BLaER1 treated with 17β-estradiol and CSF1 and Interleukin-3, amounts not matched to agents 10 nM and 100 nM (cell line): ENCODE measurements at regions not wholly inside any gene's neighbourhood (a gene's known extent, or its start where the extent isn't known, plus 50 kb on each side); places are given as distances from the start of the nearest gene placed in this dataset.

ENCODE experiments used
- H3K27ac ChIP-seq, 11 experiments: shearing (Covaris generic); formaldehyde crosslinking; 2 replicates each; pipeline ENCODE4 v1.8.1; 2022
- H3K27me3 ChIP-seq, 11 experiments: shearing (Covaris generic); formaldehyde crosslinking; 2 replicates each; pipeline ENCODE4 v1.8.1; 2022
- H3K36me3 ChIP-seq, 11 experiments: shearing (Covaris generic); formaldehyde crosslinking; 2 replicates each; pipeline ENCODE4 v1.8.1; 2022
- H3K4me1 ChIP-seq, 10 experiments: shearing (Covaris generic); formaldehyde crosslinking; 2 replicates each; pipeline ENCODE4 v1.8.1; 2022
- H3K4me2 ChIP-seq, 11 experiments: shearing (Covaris generic); formaldehyde crosslinking; 2 replicates each; pipeline ENCODE4 v1.8.1; 2022
- H3K4me3 ChIP-seq, 10 experiments: shearing (Covaris generic); formaldehyde crosslinking; 2 replicates each; pipeline ENCODE4 v1.8.1; 2022
- H3K9ac ChIP-seq, 11 experiments: shearing (Covaris generic); formaldehyde crosslinking; 2 replicates each; pipeline ENCODE4 v1.8.1; 2022
- H3K9me3 ChIP-seq, 11 experiments: shearing (Covaris generic); formaldehyde crosslinking; replicated peaks in 1 of 11; 2 replicates each; pipeline ENCODE4 v1.8.1; 2022
- H4K20me1 ChIP-seq, 11 experiments: shearing (Covaris generic); formaldehyde crosslinking; 2 replicates each; pipeline ENCODE4 v1.8.1; 2022
- Cebpa-rat ChIP-seq, 11 experiments: shearing (Covaris generic); IDR thresholded peaks; 2 replicates each; pipeline ENCODE4 v1.8.1; 2022

GRCh38 chr18:76640438-76640837 is 145.4 kb upstream of the ZNF516 start:
- Histone ChIP-seq H3K4me3 (no peak overlapping the region), H4K20me1 (no peaks in the 10 kb centered on the region), H3K27ac (no peak overlapping the region), H3K36me3 (no peaks in the 10 kb centered on the region), H3K27me3 (no peaks in the 10 kb centered on the region), H3K9ac (no peak overlapping the region), H3K4me1 (peaks cover 0 to 7% (median 0%) of the 10 kb centered on the region in 10 experiments; a peak in 3 of 20 replicates), H3K4me2 (no peak overlapping the region), H3K9me3 (peaks cover 0 to 5% (median 0%) of the 10 kb centered on the region in 11 experiments; a peak in 1 of 22 replicates)
- TF ChIP-seq Cebpa-rat (IDR thresholded peaks at IDR 0.05): no peak

DNA sequence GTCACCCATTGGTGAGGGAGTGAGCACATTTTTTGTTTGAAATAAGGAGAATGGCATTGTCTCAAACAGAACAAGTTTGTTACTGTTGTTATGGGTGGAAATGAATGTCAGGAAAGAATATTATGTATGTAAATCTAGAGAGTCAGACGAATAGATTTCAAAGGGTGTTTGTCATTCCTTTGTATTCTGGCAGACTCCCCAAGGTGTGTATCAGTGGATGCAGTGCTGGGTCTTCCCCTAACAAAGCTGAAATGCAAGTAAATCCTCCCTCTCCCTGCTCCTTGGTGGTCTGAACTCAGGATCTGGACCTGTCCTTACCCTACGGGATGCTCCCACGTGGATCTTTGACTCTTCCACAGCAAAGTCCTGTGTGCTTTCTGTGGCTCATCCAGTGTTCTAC is 139.5 kb upstream of the ZNF516 start:
- no peak for TF ChIP-seq Cebpa-rat (IDR thresholded peaks at IDR 0.05)
- Histone ChIP-seq H3K4me2 (no peak overlapping the region), H3K27ac (no peak overlapping the region), H3K36me3 (no peaks in the 10 kb centered on the region), H4K20me1 (no peaks in the 10 kb centered on the region), H3K4me1 (peaks cover 0 to 7% (median 0%) of the 10 kb centered on the region in 10 experiments; a peak in 3 of 20 replicates), H3K9me3 (no peaks in the 10 kb centered on the region; a peak in 1 of 22 replicates), H3K4me3 (no peak overlapping the region), H3K27me3 (no peaks in the 10 kb centered on the region), H3K9ac (no peak overlapping the region)

- no peak overlapping the region for H3K9ac ChIP-seq
- no peak for TF ChIP-seq Cebpa-rat (IDR thresholded peaks at IDR 0.05)
- no peaks in the 10 kb centered on the region for H3K27me3 ChIP-seq
- no peak overlapping the region for H3K4me3 ChIP-seq
- no peak overlapping the region for H3K4me2 ChIP-seq
- no peak overlapping the region for H3K27ac ChIP-seq
- no peaks in the 10 kb centered on the region for H3K36me3 ChIP-seq
- H3K9me3 ChIP-seq: no peaks in the 10 kb centered on the region; a peak in 1 of 22 replicates
- no peaks in the 10 kb centered on the region for H4K20me1 ChIP-seq
- peaks cover 0 to 4% (median 0%) of the 10 kb centered on the region in 10 experiments; a peak in 3 of 20 replicates for H3K4me1 ChIP-seq
Measured at GRCh38 chr18:76633588-76634269, 138.7 kb upstream of the ZNF516 start.

- H4K20me1 ChIP-seq: no peaks in the 10 kb centered on the region
- H3K4me3 ChIP-seq: no peak overlapping the region
- H3K4me1 ChIP-seq: peaks cover 0 to 4% (median 0%) of the 10 kb centered on the region in 10 experiments; a peak in 1 of 20 replicates
- H3K9ac ChIP-seq: no peak overlapping the region
- H3K4me2 ChIP-seq: no peak overlapping the region
- no peaks in the 10 kb centered on the region for H3K36me3 ChIP-seq
- TF ChIP-seq Cebpa-rat (IDR thresholded peaks at IDR 0.05): no peak
- no peak overlapping the region for H3K27ac ChIP-seq
- no peaks in the 10 kb centered on the region; a peak in 1 of 22 replicates for H3K9me3 ChIP-seq
- H3K27me3 ChIP-seq: no peaks in the 10 kb centered on the region
Measured at GRCh38 chr18:76627444-76627843, 132.4 kb upstream of the ZNF516 start.

GRCh38 chr18:76626991-76627390 is 131.9 kb upstream of the ZNF516 start:
- Histone ChIP-seq H3K27me3 (no peaks in the 10 kb centered on the region), H3K9ac (no peak overlapping the region), H3K36me3 (no peaks in the 10 kb centered on the region), H3K4me1 (peaks cover under 1 to 8% (median 2%) of the 10 kb centered on the region in 10 experiments; a peak in 15 of 20 replicates), H3K9me3 (no peaks in the 10 kb centered on the region), H3K27ac (no peak overlapping the region), H3K4me3 (no peak overlapping the region), H4K20me1 (no peaks in the 10 kb centered on the region), H3K4me2 (no peak overlapping the region)
- no peak for TF ChIP-seq Cebpa-rat (IDR thresholded peaks at IDR 0.05)

- no peak overlapping the region for H3K9ac ChIP-seq
- H4K20me1 ChIP-seq: no peaks in the 10 kb centered on the region
- H3K36me3 ChIP-seq: no peaks in the 10 kb centered on the region
- peaks cover 9 to 29% (median 17%) of the 10 kb centered on the region in 10 experiments; a peak in 19 of 20 replicates for H3K4me1 ChIP-seq
- no peak overlapping the region for H3K27ac ChIP-seq
- H3K4me2 ChIP-seq: no peak overlapping the region
- H3K9me3 ChIP-seq: no peaks in the 10 kb centered on the region
- no peak for TF ChIP-seq Cebpa-rat (IDR thresholded peaks at IDR 0.05)
- H3K27me3 ChIP-seq: no peaks in the 10 kb centered on the region
- no peak overlapping the region for H3K4me3 ChIP-seq
Measured at GRCh38 chr18:76622651-76623050, 127.6 kb upstream of the ZNF516 start.

DNA sequence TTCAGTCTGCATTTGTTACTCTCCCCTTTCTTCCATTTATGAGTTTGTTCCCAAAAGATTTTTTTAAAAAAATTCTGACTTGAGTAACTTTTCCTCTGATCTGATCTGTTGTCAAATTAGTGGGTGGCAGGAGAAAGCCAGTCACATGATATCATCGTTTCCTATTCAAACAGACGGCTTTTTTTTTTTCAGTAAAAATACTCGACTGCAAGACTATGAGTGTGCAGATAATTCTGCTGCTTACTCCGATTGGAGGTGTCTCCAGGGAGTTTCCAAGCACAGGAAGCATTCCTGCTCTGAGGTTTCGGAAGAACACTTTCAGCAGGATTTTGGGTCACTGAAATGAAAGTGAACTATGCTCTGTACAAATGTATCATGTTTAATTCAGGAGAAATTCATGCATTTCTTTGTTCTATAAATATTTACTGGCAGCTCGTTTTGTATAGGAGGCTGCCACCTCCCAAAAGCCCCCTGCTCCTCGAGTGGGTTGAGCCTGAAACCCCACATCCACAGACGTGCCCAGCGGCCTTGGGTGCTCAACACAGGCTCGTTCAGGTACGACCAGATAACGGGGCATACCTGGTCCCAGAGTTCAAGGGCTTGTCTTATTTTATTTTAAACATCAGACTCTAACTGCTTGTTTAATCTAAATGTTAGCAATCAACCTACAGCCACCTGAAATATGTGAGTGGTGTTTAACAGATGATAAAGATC is 126.9 kb upstream of the ZNF516 start:
- Histone ChIP-seq H3K4me3 (no peak overlapping the region), H3K9ac (no peak overlapping the region)

DNA sequence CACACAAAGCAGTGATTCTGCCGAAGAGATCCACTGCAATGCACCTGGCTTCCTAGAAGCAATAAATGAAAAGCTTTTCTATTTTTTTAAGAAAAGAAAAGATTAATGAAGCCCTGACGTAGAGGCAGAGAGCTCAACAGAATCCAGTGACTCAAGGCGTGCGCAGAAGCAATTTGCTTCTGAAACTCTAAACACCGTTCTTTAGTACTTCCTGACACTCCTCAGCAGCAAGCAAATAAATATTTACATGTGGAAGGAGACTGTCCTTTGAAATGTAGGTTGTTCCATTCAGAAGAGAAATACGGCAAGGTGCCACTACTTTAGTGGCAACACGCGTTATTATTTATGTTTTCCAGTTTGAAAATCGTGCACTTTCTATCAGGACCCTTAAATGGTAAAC is 126.2 kb upstream of the ZNF516 start:
- no peak overlapping the region for H3K9ac ChIP-seq
- no peaks in the 10 kb centered on the region for H3K27me3 ChIP-seq
- H3K27ac ChIP-seq: no peak overlapping the region
- H4K20me1 ChIP-seq: no peaks in the 10 kb centered on the region
- peaks cover 9 to 25% (median 17%) of the 10 kb centered on the region in 10 experiments; a peak in 19 of 20 replicates for H3K4me1 ChIP-seq
- no peaks in the 10 kb centered on the region for H3K36me3 ChIP-seq
- H3K9me3 ChIP-seq: no peaks in the 10 kb centered on the region
- H3K4me3 ChIP-seq: no peak overlapping the region
- TF ChIP-seq Cebpa-rat (IDR thresholded peaks at IDR 0.05): no peak
- peak overlapping the region; percentile 9 to 70 (median 52); a peak in 12 of 22 replicates for H3K4me2 ChIP-seq

More for the DNA sequence above, 126.9 kb upstream of the ZNF516 start:
- peak overlapping the region; percentile 9 to 70 (median 52); a peak in 20 of 22 replicates for H3K4me2 ChIP-seq
- no peak for TF ChIP-seq Cebpa-rat (IDR thresholded peaks at IDR 0.05)
- H3K9me3 ChIP-seq: no peaks in the 10 kb centered on the region
- no peak overlapping the region for H3K27ac ChIP-seq
- H3K4me1 ChIP-seq: peaks cover 9 to 28% (median 17%) of the 10 kb centered on the region in 10 experiments; a peak in 19 of 20 replicates
- H4K20me1 ChIP-seq: no peaks in the 10 kb centered on the region
- no peaks in the 10 kb centered on the region for H3K36me3 ChIP-seq
- no peaks in the 10 kb centered on the region for H3K27me3 ChIP-seq

DNA sequence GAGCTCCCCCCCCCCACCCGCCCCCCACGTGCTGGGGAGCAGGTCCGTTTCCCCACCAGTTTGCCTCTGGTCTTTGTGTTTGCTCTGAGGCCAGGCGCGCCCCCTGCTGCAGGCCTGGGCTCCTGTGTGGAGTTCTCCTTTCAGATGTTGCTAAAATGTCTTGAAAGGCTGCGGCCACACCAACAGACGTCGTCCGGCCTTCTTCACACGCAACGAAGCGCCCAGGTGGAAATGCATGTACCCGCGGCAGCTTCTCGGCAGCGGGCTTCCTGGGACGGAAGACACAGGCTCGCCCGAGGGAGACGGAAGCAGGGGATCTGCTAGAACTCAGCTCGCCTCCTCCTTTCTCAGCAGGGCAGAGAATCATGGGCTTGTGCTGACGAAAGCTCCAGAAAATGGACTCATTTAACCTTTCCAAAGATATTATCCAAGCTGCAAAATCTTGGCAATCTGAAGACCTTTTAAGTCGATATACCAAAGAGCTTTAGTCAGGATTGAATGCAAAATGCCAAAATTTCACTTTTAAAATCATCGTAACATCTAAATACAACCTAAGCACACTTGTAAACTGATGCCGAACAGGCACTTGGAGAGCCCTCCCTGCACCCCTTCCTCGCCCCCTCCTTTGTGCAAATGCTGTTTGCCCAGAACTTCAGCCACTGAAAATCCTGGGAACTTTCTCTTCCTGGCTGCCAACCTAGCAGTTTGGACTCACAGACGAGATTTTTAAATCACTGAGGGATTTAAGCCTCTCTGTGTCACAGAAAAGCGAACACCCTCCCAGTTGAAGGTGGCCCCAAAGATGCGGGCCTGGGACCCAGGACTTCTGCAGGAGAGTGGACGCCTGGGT is 125.5 kb upstream of the ZNF516 start:
- no peaks in the 10 kb centered on the region for H3K27me3 ChIP-seq
- H3K9me3 ChIP-seq: no peaks in the 10 kb centered on the region

More for the DNA sequence above, 125.5 kb upstream of the ZNF516 start:
- Histone ChIP-seq H3K4me1 (peaks cover 9 to 25% (median 17%) of the 10 kb centered on the region in 10 experiments; a peak in 19 of 20 replicates), H3K36me3 (no peaks in the 10 kb centered on the region), H3K27ac (no peak overlapping the region), H4K20me1 (no peaks in the 10 kb centered on the region), H3K9ac (no peak overlapping the region), H3K4me2 (peak overlapping the region in 4 of 11 experiments; percentile 36 to 81 (median 58); a peak in 5 of 22 replicates), H3K4me3 (no peak overlapping the region)
- TF ChIP-seq Cebpa-rat (IDR thresholded peaks at IDR 0.05): no peak
